ENCODE measurements at regions not wholly inside any gene's neighbourhood (a gene's known extent, or its start where the extent isn't known, plus 50 kb on each side); places are given as distances from the start of the nearest gene placed in this dataset.

- no peak for DNase-seq
- H2AFZ ChIP-seq (ENCODE audit: low read depth, low read length), result no peak overlapping the region
These were observed 89.6 kb downstream of the FOXL3 start for GRCh38 chr7:379456-380138.

DNA sequence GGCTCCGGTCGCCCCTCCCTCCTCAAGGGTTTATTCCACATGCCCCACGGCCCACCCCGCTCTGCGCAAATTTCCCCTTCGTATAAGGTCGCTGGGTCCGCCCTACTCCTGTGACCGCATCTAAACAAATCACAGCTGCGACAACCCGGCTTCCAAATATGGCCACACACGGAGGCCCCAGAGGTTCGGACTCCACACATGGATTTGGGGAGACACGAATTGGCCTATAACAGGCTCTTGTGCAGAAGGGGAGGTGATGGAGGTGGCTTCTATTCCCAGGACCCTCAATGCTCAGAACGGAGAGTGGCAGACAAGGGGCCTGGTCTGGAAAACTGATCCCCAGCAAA, 90.1 kb downstream of the FOXL3 start:
- H4K20me1 ChIP-seq (ENCODE audit: insufficient read depth, low read length), result no peaks in the 10 kb centered on the region
- H3K9ac ChIP-seq (ENCODE audit: low read depth, low read length), result no peak overlapping the region
- H3K4me3 ChIP-seq (ENCODE audit: low read depth in 1 of 2, low read length in 2 of 2), result no peak overlapping the region
- no peak for ATAC-seq (ENCODE audit: insufficient read depth, low read depth)
- peaks cover 11% of the 10 kb centered on the region for H3K9me3 ChIP-seq (ENCODE audit: insufficient read depth, low read length, severe bottlenecking)
- H3K79me2 ChIP-seq (ENCODE audit: insufficient read depth, low read length), result no peaks in the 10 kb centered on the region
- H3K27ac ChIP-seq (ENCODE audit: low read length), result no peak overlapping the region
- H3K4me1 ChIP-seq (ENCODE audit: insufficient read depth, low read length), result no peaks in the 10 kb centered on the region
- H3K4me2 ChIP-seq (ENCODE audit: insufficient read depth, low read length), result no peak overlapping the region
- TF ChIP-seq, protein P1, sequence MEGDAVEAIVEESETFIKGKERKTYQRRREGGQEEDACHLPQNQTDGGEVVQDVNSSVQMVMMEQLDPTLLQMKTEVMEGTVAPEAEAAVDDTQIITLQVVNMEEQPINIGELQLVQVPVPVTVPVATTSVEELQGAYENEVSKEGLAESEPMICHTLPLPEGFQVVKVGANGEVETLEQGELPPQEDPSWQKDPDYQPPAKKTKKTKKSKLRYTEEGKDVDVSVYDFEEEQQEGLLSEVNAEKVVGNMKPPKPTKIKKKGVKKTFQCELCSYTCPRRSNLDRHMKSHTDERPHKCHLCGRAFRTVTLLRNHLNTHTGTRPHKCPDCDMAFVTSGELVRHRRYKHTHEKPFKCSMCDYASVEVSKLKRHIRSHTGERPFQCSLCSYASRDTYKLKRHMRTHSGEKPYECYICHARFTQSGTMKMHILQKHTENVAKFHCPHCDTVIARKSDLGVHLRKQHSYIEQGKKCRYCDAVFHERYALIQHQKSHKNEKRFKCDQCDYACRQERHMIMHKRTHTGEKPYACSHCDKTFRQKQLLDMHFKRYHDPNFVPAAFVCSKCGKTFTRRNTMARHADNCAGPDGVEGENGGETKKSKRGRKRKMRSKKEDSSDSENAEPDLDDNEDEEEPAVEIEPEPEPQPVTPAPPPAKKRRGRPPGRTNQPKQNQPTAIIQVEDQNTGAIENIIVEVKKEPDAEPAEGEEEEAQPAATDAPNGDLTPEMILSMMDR (IDR thresholded peaks at IDR 0.05; ENCODE audit: borderline replicate concordance, extremely low read depth, low read length, poor library complexity, severe bottlenecking), result no peak
- no peak for TF ChIP-seq EZH2 (IDR thresholded peaks at IDR 0.05; ENCODE audit: borderline replicate concordance, low read depth, low read length, severe bottlenecking)
- DNase-seq, result no peak
- H3K36me3 ChIP-seq (ENCODE audit: insufficient read depth, low read length), result no peaks in the 10 kb centered on the region
- no peaks in the 10 kb centered on the region for H3K27me3 ChIP-seq (ENCODE audit: insufficient read depth, low read length, poor library complexity)
- no peak overlapping the region for H2AFZ ChIP-seq (ENCODE audit: low read depth, low read length)

More at GRCh38 chr7:379456-380138, 89.6 kb downstream of the FOXL3 start:
- no peak for TF ChIP-seq EZH2 (IDR thresholded peaks at IDR 0.05; ENCODE audit: borderline replicate concordance, low read depth, low read length, severe bottlenecking)
- TF ChIP-seq, protein P1 (IDR thresholded peaks at IDR 0.05; ENCODE audit: borderline replicate concordance, extremely low read depth, low read length, poor library complexity, severe bottlenecking), result no peak
- H3K9me3 ChIP-seq (ENCODE audit: insufficient read depth, low read length, severe bottlenecking), result peaks cover 10% of the 10 kb centered on the region
- no peaks in the 10 kb centered on the region for H3K79me2 ChIP-seq (ENCODE audit: insufficient read depth, low read length)
- no peak overlapping the region for H3K4me3 ChIP-seq (ENCODE audit: low read depth in 1 of 2, low read length in 2 of 2)
- no peaks in the 10 kb centered on the region for H3K36me3 ChIP-seq (ENCODE audit: insufficient read depth, low read length)
- no peaks in the 10 kb centered on the region for H3K27me3 ChIP-seq (ENCODE audit: insufficient read depth, low read length, poor library complexity)
- no peak for ATAC-seq (ENCODE audit: insufficient read depth, low read depth)
- no peaks in the 10 kb centered on the region for H3K4me1 ChIP-seq (ENCODE audit: insufficient read depth, low read length)
- H3K9ac ChIP-seq (ENCODE audit: low read depth, low read length), result no peak overlapping the region
- no peak overlapping the region for H3K4me2 ChIP-seq (ENCODE audit: insufficient read depth, low read length)
- H3K27ac ChIP-seq (ENCODE audit: low read length), result no peak overlapping the region
- no peaks in the 10 kb centered on the region for H4K20me1 ChIP-seq (ENCODE audit: insufficient read depth, low read length)

DNA sequence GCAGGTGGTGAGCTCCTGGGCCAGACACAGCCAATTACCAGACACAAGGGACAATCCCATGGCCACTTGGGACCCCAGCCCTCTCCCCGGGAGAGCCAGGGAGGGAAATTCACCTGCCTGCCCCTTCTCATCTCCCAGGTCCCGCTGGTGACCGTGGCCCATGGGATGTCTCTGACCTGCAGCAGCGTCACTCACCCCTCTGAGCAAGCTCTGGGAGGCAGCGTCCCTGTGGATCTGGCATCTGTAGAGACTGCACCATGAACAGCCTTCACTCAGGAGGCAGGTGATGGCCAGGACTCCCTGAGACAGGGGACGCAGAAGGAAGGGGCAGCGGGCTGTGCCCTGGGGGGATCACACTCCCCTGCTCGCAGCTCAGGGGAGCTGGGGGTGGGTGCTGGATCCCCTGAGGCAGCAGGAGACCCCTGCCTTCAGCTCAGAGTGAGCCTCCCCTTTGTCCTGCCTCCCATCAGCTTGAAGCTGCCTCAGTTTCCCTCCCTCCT, 90.8 kb downstream of the FOXL3 start:
- TF ChIP-seq EZH2 (IDR thresholded peaks at IDR 0.05; ENCODE audit: borderline replicate concordance, low read depth, low read length, severe bottlenecking), result no peak
- TF ChIP-seq, protein P1 (IDR thresholded peaks at IDR 0.05; ENCODE audit: borderline replicate concordance, extremely low read depth, low read length, poor library complexity, severe bottlenecking), result no peak
- Histone ChIP-seq H3K79me2 (ENCODE audit: insufficient read depth, low read length) (no peaks in the 10 kb centered on the region), H2AFZ (ENCODE audit: low read depth, low read length) (no peak overlapping the region), H3K4me2 (ENCODE audit: insufficient read depth, low read length) (no peak overlapping the region), H3K9ac (ENCODE audit: low read depth, low read length) (no peak overlapping the region), H3K9me3 (ENCODE audit: insufficient read depth, low read length, severe bottlenecking) (peaks cover 11% of the 10 kb centered on the region), H3K4me1 (ENCODE audit: insufficient read depth, low read length) (no peaks in the 10 kb centered on the region), H3K4me3 (ENCODE audit: low read depth in 1 of 2, low read length in 2 of 2) (no peak overlapping the region), H3K36me3 (ENCODE audit: insufficient read depth, low read length) (no peaks in the 10 kb centered on the region), H3K27ac (ENCODE audit: low read length) (no peak overlapping the region), H3K27me3 (ENCODE audit: insufficient read depth, low read length, poor library complexity) (no peaks in the 10 kb centered on the region), H4K20me1 (ENCODE audit: insufficient read depth, low read length) (no peaks in the 10 kb centered on the region)
- ATAC-seq (ENCODE audit: insufficient read depth, low read depth) (no peak), DNase-seq (no peak)
